ENCODE measurements at regions not wholly inside any gene's neighbourhood (a gene's known extent, or its start where the extent isn't known, plus 50 kb on each side); places are given as distances from the start of the nearest gene placed in this dataset.

DNA sequence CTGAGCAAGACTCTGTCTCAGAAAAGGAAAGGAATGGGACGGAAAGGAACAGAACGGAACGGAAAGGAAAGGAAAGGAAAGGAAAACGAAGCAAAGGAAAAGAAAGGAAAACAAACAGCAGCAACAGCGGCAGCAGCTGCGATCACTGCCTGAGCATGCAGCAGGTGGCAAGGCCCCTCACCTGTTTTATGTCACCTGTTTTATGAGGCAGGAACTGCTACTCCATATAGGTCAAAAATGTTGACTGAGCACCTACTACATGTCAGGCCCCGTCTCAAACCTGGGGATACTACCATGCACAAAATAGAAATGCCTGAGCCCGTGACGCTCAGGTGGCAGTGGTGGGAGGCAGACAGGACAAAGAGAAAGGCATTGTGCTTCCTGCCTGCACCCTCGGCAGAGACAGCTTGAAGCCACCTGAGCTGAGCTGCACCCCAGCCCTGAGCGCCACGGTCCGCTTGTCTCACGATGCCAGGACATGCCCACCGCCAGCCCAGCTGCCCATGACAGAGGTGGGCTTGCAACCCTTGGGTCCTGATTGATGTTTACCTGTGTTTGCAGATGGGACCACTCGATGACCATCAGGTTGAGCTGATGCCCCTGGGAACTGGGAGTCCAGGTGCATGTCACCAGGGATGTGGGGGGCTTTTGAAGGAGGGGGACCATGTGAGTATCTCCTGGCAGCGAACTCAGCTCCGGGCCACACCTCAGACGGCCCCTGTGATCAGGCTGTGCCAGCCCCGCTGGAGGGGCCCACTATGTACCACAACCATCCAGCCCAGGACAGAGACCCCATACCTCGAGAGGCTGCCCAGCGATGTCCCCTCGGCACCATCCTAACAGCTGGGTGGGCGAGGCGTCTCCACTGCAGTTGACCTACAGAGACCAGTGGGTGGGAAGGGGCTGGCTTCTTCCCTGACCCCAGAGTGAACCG is 77.4 kb downstream of the RMI2 start (continued):
- TF ChIP-seq, protein P1, sequence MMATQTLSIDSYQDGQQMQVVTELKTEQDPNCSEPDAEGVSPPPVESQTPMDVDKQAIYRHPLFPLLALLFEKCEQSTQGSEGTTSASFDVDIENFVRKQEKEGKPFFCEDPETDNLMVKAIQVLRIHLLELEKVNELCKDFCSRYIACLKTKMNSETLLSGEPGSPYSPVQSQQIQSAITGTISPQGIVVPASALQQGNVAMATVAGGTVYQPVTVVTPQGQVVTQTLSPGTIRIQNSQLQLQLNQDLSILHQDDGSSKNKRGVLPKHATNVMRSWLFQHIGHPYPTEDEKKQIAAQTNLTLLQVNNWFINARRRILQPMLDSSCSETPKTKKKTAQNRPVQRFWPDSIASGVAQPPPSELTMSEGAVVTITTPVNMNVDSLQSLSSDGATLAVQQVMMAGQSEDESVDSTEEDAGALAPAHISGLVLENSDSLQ (IDR thresholded peaks at IDR 0.05), result no peak
- no peak for TF ChIP-seq IRF3 (IDR thresholded peaks at IDR 0.05)
- no peak for TF ChIP-seq NFIC (IDR thresholded peaks at IDR 0.05; ENCODE audit: low read depth, low read length)

DNA sequence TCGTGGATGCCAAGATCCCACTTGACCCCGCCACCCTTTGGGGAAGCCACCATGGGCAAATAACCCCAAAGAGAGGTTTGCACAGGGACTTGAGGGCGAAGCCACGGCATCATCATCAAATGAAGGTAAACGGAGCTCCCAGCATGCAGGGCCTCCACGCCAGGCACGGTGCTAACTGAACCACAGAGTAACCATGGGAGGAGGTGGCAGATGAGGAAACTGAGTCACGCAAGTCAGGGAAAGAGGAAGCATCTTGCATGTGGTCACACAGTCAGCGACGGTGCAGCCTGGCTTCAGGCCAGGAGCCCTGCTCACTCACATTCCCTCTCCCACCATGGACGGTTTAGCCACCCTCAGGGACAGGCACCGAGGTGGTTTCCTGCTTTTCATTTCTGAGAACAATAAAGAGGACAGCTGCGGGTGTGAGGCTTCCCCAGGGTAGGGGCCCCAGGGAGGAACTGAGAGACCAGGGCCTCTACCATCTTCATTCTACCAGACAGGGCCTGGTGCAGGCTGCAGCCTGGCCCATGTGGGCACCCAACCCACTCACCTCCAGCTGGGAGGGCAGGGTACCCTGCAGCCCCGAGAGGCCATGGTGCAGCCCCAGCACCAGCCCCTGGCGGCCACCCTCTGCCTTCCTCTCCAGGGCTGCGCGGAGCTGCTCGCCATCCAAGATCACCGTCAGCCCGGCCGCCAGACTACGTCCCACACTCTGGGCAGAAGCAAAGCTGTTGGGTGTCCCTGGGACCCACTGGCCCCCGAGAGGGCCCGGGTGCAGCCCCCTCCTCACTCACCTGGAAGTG is 78.3 kb downstream of the RMI2 start:
- peak; percentile 95 for ATAC-seq
- CTCF ChIA-PET, result interaction anchor here (0.8 to 2.5 kb wide), 7 partner anchors 8 to 267 kb away, joined by 3 to 7 read pairs (median 3); no protein-coding TSS in a partner anchor
- no TSS peak for BruUV-seq (replicated peaks)
- TF ChIP-seq CBX3 (IDR thresholded peaks at IDR 0.05; ENCODE audit: borderline replicate concordance, low read depth) (no peak), RELB (IDR thresholded peaks at IDR 0.05; ENCODE audit: low read depth) (peak; percentile 66; the same call in 1 of the 2 replicates), EP300 (IDR thresholded peaks at IDR 0.05; ENCODE audit: borderline replicate concordance in 1 of 2, control insufficient read depth in 1 of 2, low read depth in 2 of 2, low read length in 2 of 2) (peak; percentile 31 to 35; a peak in 2 of 4 replicates), ZNF384 (IDR thresholded peaks at IDR 0.05; ENCODE audit: borderline replicate concordance, low read depth, low read length) (no peak), NR2F1 (conservative IDR thresholded peaks at IDR 0.05) (peak; percentile 30; the same call in 1 of the 2 replicates), SMARCA5 (IDR thresholded peaks at IDR 0.05) (peak; percentile 30; the same call in 1 of the 2 replicates), IKZF1 (conservative IDR thresholded peaks at IDR 0.05) (peak; percentile 82), SPI1 (IDR thresholded peaks at IDR 0.05; ENCODE audit: borderline replicate concordance, insufficient read depth, low read depth, low read length) (peak; percentile 82), NFXL1 (IDR thresholded peaks at IDR 0.05; ENCODE audit: borderline replicate concordance) (no peak), TCF12 (IDR thresholded peaks at IDR 0.05; ENCODE audit: low read depth, low read length) (peak; percentile 35; the same call in 1 of the 2 replicates), MEF2B (IDR thresholded peaks at IDR 0.05; ENCODE audit: partially characterized antibody, poor library complexity, severe bottlenecking) (peak; percentile 80), GATAD2B (conservative IDR thresholded peaks at IDR 0.05; ENCODE audit: low read depth) (peak; percentile 64; the same call in 1 of the 2 replicates)

More for the DNA sequence above, 78.3 kb downstream of the RMI2 start:
- no peaks in the 10 kb centered on the region for H3K36me3 ChIP-seq (ENCODE audit: control insufficient read depth in 2 of 2, insufficient read depth in 2 of 2, low read length in 1 of 2)
- peak; percentile 49 for FAIRE-seq
- WGBS (ENCODE audit: insufficient coverage, insufficient replicate concordance, low lambda C conversion rate, missing lambda C conversion rate), result 28% methylated on average over 24 of the region's 24 CpGs
- no peaks in the 10 kb centered on the region for H4K20me1 ChIP-seq (ENCODE audit: control insufficient read depth, insufficient read depth)
- intact Hi-C loops (cut with micrococcal nuclease; ENCODE audit: unreplicated experiment) (no loop called here), in situ Hi-C loops (cut with MboI) (no loop called here)
- ChIA-PET RAD21 (ENCODE audit: unreplicated experiment) (interaction anchor here (0.6 to 0.9 kb wide), 4 partner anchors 16 to 1616 kb away, joined by 3 to 4 read pairs (median 4); no protein-coding TSS in a partner anchor), POLR2A (interaction anchor here (0.5 to 1.1 kb wide), 3 partner anchors 11 to 15 kb away, joined by 3 read pairs; no protein-coding TSS in a partner anchor), SMC1A (ENCODE audit: uncharacterized antibody, unreplicated experiment) (interaction anchor here (1.0 to 2.7 kb wide), 6 partner anchors 11 to 52 kb away, joined by 3 to 7 read pairs (median 6); no protein-coding TSS in a partner anchor)
- H3K4me3 ChIP-seq, result no peak overlapping the region
- H3K27ac ChIP-seq (ENCODE audit: control insufficient read depth, insufficient read depth), result no peak overlapping the region
- no peaks in the 10 kb centered on the region for H3K79me2 ChIP-seq (ENCODE audit: control insufficient read depth, insufficient read depth, low read length)
- no peaks in the 10 kb centered on the region for H3K9me3 ChIP-seq (replicated peaks; ENCODE audit: control insufficient read depth, insufficient read depth, low read length)
- no peak overlapping the region; the same call in 1 of the 2 replicates for H2AFZ ChIP-seq (ENCODE audit: control insufficient read depth, low read depth, low read length)
- H3K4me1 ChIP-seq (ENCODE audit: control insufficient read depth, insufficient read depth, low read length), result peaks cover 10% of the 10 kb centered on the region
- no peak overlapping the region for H3K4me2 ChIP-seq (ENCODE audit: control insufficient read depth, insufficient read depth)
- no peaks in the 10 kb centered on the region for H3K27me3 ChIP-seq (replicated peaks in 1 of 2; ENCODE audit: control insufficient read depth in 2 of 2, insufficient read depth in 2 of 2, low read length in 1 of 2)
- H3K9ac ChIP-seq (ENCODE audit: control insufficient read depth, insufficient read depth, low read length), result no peak overlapping the region
- DNase-seq (ENCODE audit: low read depth, low spot score), result peak; percentile 39

Data from GM12878 (cell line).